Urothelium cell line (cell line): ENCODE measurements at regions not wholly inside any gene's neighbourhood (a gene's known extent, or its start where the extent isn't known, plus 50 kb on each side); places are given as distances from the start of the nearest gene placed in this dataset.

Experiments used
- DNase-seq: peaks from one replicate; pipeline ENCODE4 v3.0.0; 2011; ENCODE audit warnings: low spot score, mixed read lengths
- FAIRE-seq: peaks from 2 replicates; lab custom pipeline; 2011; peaks lifted over from hg19 to GRCh38; lab: Jason Lieb, UNC

DNA sequence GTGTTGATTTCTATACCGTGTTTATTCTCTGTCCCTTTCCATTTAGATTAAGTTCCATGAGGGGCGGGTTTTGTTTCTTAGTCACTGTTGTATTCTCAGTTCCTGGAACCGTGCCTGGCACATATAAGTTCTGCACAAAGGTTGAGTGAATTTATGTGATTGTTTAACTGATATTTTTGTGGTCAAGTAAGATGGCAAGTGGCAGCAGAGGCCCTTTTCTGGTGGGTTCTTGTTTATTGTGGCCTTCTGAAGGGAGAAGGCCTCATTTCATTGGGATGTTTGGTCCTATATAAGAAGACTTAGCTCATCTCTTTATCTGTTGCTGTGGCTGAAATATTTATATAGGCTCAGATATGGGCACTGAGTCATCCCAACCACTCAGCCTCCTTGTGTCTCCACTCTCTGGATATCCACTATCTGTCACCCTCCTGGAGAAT is 262.5 kb downstream of the PSAT1 start:
- DNase-seq: no peak
- FAIRE-seq: no peak

- FAIRE-seq (no peak), DNase-seq (no peak)
Measured at GRCh38 chr9:78562021-78562420, 265.1 kb downstream of the PSAT1 start.

DNA sequence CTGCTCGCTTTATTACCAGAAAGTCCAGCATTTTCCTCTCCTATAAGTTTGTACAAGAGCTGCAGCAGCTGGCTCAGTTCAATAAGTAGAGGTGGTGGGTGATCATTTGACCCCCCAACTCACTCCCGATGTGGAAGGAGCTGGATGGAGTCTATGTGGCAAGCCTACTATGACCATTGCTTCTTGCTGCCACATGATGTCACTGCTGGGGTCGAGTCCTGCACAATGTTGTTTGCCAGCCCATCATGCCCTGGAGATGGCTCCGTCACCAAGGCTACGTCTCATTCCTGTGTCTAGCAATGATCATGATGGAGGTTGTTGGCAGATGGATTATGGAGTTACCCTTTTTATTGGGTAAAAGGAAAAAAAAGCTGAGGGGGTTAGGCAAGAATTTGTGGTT is 266.3 kb downstream of the PSAT1 start:
- DNase-seq (no peak), FAIRE-seq (no peak)

- no peak for FAIRE-seq
- DNase-seq: no peak
Measured at GRCh38 chr9:78565481-78565880, 268.6 kb downstream of the PSAT1 start.

DNA sequence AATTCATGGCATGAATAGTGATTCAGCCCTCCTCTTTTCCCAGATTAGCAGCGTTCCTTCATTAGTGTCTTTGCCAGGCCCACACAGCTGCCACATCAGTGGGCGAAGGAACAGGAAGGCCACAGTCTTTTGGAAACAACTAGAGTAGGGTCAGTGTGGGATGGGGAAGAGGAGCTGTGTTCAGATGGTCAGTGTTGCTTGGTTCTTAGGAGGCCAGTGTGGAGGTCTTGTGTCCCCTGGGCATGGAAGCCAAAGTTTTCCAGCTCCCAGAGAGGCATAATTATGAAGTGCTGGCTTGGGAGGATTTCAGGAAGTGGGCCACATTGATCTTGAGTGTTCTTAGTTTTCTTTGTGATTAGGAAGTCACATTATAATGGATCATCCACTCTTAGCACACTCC is 269.6 kb downstream of the PSAT1 start:
- FAIRE-seq (no peak), DNase-seq (no peak)

- FAIRE-seq (no peak), DNase-seq (no peak)
Measured at GRCh38 chr9:78566948-78567675, 270.2 kb downstream of the PSAT1 start.

- FAIRE-seq (no peak), DNase-seq (no peak)
Measured at GRCh38 chr9:78567693-78568092, 270.8 kb downstream of the PSAT1 start.

DNA sequence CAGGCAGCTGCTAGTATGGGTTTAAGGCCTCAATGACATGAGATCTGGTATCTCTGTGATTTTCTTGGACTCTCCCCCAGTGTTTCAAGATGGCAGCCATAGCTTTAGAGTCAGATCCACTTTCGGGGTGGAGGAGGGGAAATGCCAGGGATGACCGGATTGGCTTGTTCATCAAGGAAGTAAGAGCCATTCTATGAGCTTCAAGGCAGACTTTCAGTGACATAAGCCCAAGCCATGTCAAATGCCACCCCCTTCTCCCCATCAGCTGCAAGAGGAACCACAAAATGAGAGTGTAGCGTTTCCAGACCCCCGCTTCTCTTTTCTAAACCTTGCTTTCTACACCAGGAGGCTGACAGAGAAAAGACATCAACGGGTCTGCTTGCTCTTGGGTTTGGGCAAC is 271.8 kb downstream of the PSAT1 start:
- no peak for DNase-seq
- no peak for FAIRE-seq

GRCh38 chr9:78572266-78572665 is 275.3 kb downstream of the PSAT1 start:
- DNase-seq: no peak
- no peak for FAIRE-seq

GRCh38 chr9:78573205-78573604 is 276.3 kb downstream of the PSAT1 start:
- no peak for DNase-seq
- FAIRE-seq: no peak

DNA sequence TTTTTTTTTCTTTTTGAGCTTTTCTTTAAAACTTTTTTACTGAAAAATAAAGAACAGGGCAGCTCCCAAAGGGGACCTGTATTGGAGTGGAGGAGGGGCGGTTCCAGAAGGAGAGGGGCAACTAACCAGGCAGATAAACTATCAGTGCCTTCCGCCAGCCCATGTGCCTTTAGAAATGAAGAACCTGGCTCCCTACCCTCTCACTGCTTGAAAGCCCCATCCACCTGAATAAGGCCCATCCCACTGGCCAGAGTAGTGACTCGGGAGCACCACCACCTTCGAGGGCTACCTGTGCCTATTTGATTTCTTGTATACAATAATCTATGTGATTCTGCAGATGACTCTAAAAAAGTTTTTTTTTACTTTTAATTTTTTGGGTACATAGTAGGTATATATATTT is 276.7 kb downstream of the PSAT1 start:
- DNase-seq (no peak), FAIRE-seq (no peak)

DNA sequence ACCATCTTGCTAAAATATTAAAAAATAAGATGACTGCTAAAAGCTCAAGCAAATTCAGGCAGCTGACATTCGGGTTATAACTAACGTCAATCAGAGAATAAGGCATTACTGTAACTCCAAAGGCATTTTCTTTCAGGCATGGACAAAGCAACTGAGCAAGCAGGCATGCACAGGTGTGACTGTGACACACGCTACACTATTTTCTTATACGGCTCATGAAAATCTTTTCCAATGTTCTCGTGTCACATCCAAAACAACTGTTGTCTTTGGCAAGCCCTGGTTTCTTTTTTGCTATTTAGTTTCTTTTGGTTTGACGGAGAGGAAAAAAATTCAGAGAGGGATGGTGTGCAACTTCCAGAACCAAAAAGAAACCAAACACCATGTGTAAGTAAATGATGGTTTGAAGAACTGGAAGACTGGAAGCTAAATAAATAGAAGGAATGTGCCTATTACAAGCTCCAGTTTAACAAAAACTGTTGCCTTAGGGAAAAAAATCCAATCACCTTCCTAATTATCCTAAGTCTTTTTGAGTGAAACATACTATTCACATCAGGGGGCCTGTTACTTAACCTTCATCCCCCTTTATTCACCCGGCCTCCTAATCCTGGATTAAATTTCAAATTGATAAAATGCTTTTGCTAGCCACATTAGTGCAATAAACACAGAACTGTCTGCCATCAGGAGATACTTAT is 277.6 kb downstream of the PSAT1 start:
- DNase-seq: no peak
- no peak for FAIRE-seq

- FAIRE-seq (no peak), DNase-seq (no peak)
Measured at GRCh38 chr9:78575081-78575480, 278.2 kb downstream of the PSAT1 start.

DNA sequence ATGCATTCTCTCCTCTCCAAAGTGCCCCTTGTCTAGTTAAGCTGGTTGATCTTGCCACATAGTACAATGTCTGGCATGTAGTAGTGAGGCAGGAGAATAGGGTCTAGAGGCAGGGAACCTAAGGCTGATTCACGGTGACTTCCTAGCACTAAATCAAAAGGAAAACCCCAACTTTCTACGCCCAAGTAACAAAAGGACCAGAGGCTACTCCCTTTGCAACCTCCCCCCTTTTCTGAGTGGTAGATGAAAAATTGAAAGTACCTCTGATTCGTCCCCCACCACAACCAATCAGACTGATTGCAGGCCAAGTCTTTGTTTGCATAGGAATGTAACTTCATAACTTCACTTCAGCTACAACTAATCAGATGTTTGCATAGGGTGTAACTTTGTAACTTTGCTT is 278.8 kb downstream of the PSAT1 start:
- FAIRE-seq: no peak
- DNase-seq: no peak

- no peak for FAIRE-seq
- no peak for DNase-seq
Measured at GRCh38 chr9:78577156-78577906, 280.4 kb downstream of the PSAT1 start.

DNA sequence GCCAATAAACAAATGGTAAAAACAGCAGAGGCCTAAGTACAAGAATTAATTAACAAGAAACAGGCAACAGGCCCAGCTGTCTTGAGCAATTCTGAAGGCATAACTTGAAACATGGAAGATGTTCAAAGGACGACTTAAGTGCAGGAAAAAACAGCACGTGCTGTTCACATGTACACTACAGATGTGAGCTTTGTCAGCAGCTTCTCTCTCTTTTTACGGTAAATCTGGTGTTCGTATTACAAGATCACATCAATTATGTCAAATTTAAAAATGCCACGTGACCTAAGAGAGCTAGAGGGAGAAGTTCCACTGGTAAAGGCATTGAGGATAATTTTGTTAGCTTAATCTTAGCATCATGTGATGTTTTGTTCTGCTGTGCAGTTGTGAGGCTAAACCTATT is 281.1 kb downstream of the PSAT1 start:
- no peak for DNase-seq
- no peak for FAIRE-seq

GRCh38 chr9:78582821-78583220 is 285.9 kb downstream of the PSAT1 start:
- FAIRE-seq (no peak), DNase-seq (no peak)

GRCh38 chr9:78584589-78584988 is 287.7 kb downstream of the PSAT1 start:
- no peak for DNase-seq
- FAIRE-seq: no peak

- FAIRE-seq (no peak), DNase-seq (no peak)
Measured at GRCh38 chr9:78585909-78586308, 289.0 kb downstream of the PSAT1 start.

GRCh38 chr9:78590068-78590467 is 293.1 kb downstream of the PSAT1 start:
- no peak for FAIRE-seq
- no peak for DNase-seq

- no peak for FAIRE-seq
Measured at GRCh38 chr9:78592811-78593210, 295.9 kb downstream of the PSAT1 start.

More at GRCh38 chr9:78592811-78593210, 295.9 kb downstream of the PSAT1 start:
- no peak for DNase-seq
